Esophagus muscularis mucosa (tissue), 4 donors: ENCODE measurements at regions not wholly inside any gene's neighbourhood (a gene's known extent, or its start where the extent isn't known, plus 50 kb on each side); places are given as distances from the start of the nearest gene placed in this dataset.

Experiments
- EP300 ChIP-seq: sonication (generic); formaldehyde crosslinking; IDR thresholded peaks from one replicate; pipeline ENCODE4 v1.6.1; 2017; ENCODE audit warnings: antibody characterized with exemption
- POLR2A ChIP-seq: fragments of 450-650 bp; IDR thresholded peaks from one replicate; pipeline ENCODE4 v1.6.1; 2017; ENCODE audit warnings: antibody characterized with exemption, moderate library complexity, mild to moderate bottlenecking, low read depth
- TF ChIP-seq, protein P1 (sequence below), 3 experiments: fragments of 200-600 bp in 2 of 3; fragments of 450-650 bp in 1 of 3; sonication (generic) in 2 of 3; IDR thresholded peaks; one replicate each; pipeline ENCODE4 v1.5.1; 2017 to 2019; ENCODE audit warnings: antibody characterized with exemption in 3 of 3, mild to moderate bottlenecking in 2 of 3, moderate library complexity in 1 of 3

DNA sequence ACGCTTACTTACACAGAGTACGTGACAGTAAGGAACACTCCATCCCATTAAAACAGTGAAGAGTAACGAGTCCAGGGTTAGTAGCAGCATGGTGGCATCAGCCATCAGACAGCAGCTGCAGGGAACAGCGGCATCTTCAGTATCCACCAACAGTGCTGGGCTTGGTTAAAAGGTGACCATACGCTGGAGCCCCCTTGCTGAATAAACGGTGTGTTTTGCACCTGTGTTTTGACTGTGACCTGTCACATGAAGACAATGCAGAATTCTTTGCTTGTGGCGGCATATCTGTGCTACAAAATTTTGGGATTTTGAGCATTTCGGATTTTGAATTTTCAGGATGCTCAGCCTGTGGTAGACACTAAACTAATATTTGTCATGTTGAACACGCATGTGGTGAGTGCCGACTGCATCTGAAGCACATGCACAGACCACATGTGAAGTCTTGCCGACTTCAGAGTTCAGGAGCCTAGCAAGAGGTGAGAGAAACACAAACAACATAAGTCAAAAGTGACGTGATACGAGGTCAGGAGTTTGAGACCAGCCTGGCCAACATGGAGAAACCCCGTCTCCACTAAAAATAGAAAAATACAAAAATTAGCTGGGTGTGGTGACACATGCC lies 69.3 kb upstream of the FRMD1 start:
- TF ChIP-seq POLR2A (no peak), EP300 (no peak)
- TF ChIP-seq, protein P1, sequence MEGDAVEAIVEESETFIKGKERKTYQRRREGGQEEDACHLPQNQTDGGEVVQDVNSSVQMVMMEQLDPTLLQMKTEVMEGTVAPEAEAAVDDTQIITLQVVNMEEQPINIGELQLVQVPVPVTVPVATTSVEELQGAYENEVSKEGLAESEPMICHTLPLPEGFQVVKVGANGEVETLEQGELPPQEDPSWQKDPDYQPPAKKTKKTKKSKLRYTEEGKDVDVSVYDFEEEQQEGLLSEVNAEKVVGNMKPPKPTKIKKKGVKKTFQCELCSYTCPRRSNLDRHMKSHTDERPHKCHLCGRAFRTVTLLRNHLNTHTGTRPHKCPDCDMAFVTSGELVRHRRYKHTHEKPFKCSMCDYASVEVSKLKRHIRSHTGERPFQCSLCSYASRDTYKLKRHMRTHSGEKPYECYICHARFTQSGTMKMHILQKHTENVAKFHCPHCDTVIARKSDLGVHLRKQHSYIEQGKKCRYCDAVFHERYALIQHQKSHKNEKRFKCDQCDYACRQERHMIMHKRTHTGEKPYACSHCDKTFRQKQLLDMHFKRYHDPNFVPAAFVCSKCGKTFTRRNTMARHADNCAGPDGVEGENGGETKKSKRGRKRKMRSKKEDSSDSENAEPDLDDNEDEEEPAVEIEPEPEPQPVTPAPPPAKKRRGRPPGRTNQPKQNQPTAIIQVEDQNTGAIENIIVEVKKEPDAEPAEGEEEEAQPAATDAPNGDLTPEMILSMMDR (IDR thresholded peaks at IDR 0.05) = no peak
